OCI-M1 (cell line): ENCODE measurements at regions not wholly inside any gene's neighbourhood (a gene's known extent, or its start where the extent isn't known, plus 50 kb on each side); places are given as distances from the start of the nearest gene placed in this dataset.

Experiments used
- DNase-seq: peaks from one replicate; lab custom pipeline; 2025; lab: John Stamatoyannopoulos, UW

DNA sequence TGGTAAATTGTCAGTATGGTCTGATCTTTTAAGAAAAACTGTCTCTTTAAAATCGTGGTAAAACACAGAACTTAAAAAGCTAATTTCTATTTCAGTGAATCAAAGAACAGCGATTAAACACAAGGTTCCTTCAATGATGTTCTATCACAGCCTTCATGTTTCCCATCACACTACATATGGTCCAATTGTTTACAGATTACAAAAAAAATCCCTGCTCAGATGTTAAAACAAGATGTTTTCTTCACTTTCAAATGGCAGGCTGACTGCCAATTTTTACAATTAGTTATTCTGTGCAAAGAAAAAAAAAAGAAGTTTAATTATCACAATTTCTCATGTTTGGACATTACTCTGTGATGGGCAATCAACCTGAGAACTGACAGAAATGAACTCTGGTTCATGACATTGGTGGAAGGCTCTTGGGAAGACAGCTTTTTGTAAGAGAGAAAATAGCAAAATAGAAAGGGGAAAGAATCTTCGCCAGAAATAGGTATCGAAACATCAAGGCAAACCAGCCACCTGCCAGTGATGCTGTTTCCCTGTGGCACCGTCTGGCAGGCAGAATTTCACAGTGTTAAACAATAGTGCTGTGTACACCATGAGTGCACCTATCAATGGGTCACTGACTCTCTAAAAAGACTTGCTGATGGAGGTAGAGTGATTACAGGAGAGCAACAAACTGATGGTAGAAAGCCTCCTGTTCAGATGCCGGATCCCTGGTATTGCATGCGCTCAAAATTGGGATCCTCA, 1020.0 kb upstream of the ARRDC3 start:
- no peak for DNase-seq

DNA sequence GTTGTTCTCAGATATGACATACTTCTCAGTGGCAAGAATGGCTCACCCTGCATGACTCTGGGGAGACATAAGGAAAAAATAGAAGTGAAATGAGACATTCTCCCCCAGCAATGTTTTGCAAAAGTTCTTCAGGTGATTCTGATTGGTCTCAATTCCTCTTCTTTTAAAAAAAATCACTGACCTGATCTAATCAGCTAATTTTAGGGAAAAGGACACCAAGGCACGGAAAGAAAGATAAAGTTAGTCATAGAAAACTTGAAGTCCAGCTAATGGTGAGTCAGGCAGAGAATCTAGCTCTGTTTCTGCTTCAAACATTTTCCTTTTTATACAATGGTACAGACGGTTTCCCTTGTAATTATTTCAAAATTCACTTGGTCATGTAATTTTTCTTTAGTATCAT, 1018.9 kb upstream of the ARRDC3 start:
- DNase-seq: no peak

DNA sequence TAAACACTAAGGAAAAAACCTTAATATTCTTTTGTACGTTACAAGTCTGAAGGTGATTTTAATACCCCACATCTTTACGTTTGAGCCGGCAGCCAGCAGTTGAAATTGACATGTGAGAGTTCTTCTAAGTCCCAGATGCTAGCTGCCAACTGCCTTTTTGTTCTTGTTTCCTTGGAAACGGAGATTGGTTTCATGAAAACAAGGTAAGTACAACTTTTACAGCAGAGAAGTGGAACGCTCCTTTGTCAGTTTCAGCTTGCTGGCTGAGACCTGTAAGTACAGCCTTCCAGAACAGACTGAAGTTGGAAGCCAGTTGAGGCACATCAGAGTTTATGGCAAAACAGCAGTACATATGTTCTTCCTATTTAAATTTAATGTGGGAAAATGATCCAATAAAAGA, 1018.4 kb upstream of the ARRDC3 start:
- no peak for DNase-seq

DNA sequence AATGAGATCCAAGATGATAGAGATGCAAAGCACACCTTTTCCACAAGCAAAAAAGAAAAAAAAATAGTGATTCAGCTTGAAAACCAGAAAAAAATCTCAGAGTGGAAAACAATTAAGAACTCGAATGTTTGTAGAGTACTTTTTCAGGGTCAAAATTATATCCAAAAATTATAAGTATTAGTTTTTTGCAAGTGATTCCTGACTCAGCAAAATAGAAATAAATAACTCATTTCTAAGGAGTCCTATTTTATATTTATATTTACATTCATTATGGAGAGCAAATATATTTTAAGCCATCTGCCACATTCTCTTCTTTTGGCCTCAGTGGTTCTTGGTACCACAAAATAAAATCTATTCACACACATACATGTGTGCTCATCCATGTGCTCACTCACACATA, 1011.8 kb upstream of the ARRDC3 start:
- no peak for DNase-seq

DNA sequence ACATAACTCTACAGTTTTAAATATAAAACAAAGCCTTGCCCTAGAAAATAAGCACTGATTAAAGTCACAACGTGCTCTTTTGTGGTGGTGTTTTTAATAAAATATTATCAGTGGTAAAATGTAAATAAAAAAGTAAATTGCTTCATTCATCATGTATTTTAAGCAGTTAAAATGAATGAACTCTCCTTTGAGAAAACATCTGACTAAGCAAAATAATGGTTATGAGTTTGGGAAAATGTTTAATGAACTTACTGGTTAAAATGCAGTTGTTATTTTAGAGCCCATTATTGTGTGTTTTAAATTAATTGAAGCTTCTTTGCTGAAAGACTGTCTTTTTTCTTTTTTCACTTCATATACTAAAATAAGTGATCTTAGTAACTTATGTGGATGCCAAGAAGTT, 1007.5 kb upstream of the ARRDC3 start:
- no peak for DNase-seq

DNA sequence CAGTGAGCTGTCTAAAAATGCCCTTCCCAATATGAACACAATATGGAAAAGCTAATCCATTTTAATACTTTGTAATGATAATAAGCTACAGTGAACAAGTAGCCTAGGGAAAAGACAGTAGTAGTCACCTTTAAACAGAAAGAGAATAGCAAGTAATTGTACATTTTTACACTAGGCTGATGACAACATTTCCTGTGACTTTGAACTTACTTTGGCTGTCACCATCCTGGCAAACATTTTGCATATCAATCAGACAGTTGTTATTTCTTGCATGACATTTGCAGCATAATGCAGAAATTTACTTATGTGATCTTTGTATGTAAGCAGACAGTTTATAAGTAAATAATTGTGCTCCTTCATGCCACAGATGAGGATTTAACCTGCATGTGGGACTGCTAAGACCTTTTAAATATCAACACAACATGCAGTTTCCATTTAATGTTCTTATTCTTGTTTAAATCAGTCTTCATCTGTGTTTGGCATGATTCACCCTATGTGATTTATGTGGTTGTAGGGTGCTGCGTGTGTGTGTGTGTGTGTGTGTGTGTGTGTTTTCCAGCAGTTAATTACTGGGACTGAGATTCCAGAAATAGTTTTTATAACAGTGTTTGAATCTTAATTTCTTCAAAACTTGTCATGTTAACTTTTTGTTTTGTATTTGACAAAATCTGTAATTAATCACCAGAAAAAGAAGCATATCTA, 997.1 kb upstream of the ARRDC3 start:
- DNase-seq: no peak

DNA sequence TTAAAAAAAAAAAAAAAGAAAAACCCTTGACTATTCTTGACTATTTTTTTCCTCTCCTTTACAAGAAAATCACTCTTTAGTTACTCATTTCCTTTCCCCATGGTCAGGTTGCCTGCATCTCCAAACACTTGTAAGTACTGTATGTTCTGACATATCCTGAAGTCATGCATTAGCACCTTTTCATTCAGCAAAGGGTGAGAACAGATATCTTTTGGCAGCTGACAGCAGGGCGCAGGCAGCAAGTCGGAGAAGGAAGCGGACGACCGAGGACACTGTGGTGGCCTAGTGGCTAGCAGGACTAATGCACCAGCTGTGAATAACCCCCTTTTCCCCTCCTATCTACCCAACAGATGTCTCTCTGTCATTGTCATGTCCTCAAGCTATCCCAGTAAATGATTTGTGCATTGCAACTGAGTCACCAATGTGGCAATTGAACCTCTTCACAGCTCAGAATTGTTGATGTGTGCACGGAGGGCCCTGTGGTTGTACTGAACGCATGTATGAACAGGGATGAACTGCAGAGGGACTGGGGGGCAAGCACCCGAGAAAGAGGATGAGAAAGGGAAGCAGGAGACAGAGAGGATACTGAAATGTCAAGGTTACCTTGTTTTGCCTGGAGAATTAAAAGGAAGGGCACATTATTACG, 996.0 kb upstream of the ARRDC3 start:
- no peak for DNase-seq

DNA sequence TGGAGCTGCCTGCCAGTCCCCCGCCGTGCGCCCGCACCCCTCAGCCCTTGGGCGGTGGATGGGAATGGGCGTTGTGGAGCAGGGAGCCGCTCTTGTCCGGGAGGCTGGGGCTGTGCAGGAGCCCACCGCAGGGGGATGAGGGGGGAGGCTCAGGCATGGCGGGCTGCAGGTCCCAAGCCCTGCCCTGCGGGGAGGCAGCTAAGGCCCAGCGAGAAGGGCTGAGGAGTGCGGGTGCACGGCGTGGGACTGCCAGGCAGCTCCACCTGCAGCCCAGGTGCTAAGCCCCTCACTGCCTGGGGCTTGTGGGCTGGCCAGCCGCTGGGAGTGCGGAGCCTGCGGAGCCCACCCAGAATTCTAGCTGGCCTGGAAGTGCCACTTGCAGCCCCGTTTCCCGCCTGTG, 991.7 kb upstream of the ARRDC3 start:
- DNase-seq: no peak

DNA sequence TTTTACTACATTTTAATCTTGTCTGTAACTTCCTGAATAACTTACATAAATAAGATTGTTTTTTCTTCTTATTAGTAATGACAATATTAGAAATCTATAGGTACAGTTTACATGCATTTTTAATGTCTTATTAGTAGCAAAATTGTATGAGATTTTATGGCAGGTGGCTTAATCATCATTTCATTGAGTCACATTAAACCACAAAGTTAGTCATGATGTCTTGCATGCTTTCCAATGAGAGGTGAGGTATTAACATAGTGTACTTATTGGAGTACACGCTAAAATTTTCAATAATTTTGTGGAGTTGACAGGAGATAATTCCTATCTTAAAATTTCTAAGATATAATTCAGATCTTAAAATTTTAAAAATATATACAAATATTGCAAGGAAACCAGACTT, 989.6 kb upstream of the ARRDC3 start:
- DNase-seq: no peak

DNA sequence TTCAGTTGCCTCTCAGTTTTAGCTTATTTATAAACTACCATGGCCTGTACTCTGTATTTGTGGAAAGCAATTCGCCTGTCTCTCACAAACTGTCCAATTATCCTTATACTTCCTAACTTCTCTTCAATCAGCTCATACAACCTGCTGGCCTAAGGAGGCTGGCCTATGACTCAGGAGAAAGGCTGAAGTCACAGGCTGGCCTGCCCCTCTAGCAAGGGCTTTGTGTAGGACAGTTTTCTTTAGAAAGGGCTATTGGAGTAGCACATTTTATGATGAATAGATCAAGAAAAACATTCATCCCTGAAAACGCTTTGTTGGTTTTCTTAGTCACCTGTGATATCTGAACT, 988.7 kb upstream of the ARRDC3 start:
- DNase-seq: no peak

DNA sequence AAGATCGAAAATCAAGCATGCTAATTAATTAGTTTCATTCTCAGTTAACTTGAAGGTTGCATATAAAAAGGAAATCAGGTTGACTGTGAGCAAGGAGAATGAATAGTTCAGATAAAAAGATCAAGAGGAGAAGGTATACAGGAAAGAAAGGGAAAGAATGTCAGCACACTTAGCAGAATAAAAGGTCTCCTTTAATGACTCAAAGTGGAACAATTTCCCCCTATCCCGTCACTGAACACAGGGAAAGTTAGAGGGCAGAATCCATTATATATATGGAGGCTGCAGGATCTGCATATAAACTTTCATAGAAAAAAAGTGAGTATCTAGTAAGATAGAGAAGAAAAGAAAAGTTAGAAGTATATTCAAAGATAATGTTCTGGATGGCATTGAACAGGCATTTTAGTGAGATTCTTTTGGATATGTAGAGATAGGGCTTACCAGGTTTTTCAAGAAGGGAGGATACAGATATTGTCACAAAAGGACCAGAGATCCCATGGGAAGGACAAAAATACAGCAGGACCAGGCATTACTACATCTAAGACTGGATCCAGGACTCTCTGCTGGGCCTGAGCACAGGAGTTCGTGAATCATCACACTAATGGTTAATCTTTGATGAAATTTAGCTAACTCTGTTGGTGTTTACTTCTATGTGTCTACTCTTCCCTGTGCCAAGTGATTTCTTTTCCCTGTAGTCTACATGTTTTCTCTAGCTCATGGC, 988.2 kb upstream of the ARRDC3 start:
- no peak for DNase-seq

DNA sequence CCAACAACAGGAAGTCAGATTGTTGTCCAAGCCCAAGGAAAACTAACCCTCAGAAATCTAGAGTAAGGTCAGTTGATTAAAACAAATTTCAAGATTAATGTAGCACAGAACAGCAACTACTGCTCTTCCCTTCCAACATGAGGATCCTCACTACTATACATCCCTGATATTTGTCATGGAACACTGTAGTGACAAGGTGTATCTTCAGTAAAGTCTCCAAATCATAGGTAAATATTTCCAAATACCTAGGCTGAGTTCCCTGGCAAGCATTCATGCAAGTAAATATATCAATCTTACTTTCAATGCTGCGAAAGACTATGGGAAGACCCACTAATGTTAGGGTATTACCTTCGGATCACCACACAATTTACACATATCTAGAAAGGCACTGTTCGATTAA, 986.9 kb upstream of the ARRDC3 start:
- DNase-seq: no peak

DNA sequence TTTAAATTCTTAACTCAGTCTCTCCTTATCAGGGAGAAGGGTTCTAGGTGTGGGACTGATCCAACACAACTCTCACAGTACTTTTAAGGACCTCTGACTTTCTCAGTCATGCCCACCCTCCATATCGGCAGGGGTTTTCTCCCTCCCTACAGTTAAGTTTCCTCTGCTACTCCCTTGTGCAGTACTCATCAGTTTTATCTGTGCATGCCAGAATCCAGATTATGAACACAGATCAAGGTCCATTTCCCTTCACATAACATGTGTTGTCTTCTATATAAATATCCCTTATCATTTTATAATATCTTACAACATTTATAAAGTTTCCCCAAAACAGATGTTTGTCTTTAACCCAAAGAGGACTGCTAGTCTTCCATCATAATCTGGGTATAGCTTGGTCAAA, 986.5 kb upstream of the ARRDC3 start:
- DNase-seq: no peak

DNA sequence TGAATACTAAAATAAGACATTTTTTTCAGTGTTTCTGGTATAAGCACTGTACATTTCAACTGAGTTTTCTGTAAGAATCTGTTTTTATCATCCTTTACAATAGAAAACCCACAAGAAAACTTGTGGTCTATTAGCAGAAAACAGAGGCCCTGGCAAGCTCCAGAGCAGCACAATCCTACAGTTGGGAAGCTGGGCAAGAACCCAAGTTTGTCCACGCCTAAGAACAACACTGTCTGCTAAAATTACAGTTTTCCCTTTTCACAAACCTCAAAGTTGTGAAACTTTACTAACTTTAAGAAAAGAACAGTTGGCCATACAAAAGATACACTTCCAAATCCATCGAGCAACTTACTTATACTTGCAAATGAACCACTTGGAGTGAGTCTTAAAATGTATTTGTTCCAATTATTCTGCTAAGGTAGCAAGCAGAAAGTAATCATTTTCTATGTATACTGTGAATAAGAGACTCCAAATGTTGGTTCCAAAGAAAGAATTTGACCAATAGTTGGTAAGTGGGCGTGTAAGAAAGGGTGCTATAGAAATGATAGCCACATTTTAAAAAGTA, 982.0 kb upstream of the ARRDC3 start:
- DNase-seq: no peak

DNA sequence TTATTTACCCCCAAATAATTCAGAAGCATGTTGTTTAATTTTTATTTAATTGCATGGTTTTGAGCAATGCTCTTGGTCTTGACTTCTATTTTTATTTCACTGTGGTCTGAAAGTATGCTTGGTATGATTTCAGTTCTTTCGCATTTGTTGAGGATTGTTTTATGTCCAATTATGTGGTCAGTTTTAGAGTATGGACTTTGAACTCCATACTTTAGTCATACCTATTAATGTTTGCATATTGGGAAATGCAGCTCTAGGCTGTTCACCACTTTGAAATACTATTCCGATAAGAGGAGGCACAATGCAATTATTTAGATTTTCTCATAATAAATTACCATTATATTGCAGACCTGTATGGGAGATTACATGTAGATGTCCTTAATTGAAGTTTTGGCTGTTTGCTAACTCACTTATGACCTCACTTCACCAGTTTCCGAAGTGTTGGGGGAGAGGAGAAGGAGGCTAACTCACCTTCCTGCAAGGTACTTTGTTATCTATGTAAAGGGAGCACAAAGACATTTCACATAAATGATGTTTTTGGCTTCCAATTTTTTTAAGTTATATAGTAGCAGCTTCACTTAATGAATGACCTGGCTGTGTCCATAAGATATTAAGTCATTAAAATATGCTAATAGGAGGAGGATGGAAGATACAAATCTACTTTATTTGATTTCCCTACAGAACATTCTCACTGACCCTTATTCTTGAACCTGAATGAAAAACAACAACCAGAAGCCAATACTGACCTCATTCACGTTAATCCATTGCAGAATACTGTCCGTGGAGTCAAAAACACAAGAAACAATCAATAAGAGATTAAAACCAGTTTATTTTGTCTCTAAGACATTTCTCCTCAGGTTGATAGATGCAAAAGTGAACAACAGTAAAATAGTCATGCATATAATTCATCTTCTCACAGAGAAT, 970.3 kb upstream of the ARRDC3 start:
- no peak for DNase-seq

DNA sequence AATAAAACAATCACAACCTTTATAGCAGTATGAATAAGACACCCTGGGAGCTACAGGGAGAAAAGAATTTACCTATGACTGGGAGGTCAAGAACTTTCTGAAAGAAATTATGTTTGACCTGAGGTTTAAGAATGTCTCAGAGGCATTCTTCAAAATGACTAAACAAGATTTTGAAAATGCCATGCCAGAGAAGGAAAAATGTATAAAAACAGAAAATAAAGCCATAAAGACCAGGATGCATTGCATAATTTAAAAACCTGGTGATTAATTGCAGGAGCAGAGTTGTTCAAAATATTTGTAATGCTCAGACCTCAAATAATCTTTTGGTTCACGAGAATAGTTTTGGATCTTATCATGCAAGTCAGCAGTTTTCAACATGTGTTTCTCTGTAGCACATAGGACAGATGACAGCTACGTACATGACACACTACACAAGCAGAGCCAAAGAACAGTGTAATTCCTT, 954.7 kb upstream of the ARRDC3 start:
- DNase-seq: no peak

DNA sequence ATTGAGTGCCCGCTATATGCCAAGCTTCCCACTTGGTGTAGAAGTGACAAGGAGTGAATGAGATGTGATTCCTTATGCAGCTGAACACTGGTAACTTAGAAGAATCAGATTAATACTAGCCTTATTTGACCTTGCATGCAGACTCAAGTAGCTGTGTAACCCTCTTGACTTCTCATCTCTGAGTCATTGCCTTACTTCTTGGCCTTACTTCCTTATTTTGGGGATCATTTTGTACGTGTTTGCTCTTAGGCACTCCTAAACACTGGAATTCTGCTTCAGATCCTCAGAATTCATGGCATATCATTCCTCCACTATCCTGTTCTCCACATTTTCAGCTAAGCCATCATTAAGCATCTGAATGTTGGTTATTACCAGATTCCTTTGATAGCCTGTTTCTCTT, 948.9 kb upstream of the ARRDC3 start:
- DNase-seq: peak; percentile 74

DNA sequence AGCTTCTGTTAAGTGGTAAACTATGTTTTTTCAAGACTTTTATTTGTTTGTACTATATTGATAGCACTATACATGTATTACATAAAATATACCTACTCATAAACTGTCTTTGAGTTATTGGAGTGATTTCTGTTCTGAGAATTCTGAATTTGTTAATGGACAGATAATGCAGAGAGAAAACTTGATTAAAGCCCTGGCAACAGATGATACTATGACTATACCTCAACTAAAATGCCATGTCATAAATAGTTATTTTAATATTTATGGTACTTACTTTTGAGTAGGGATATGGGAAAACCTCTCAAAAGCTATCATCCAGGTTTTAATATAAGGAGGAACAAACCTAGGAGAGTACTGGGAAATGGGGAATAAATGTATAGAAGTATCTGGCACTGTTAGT, 947.2 kb upstream of the ARRDC3 start:
- DNase-seq: no peak

DNA sequence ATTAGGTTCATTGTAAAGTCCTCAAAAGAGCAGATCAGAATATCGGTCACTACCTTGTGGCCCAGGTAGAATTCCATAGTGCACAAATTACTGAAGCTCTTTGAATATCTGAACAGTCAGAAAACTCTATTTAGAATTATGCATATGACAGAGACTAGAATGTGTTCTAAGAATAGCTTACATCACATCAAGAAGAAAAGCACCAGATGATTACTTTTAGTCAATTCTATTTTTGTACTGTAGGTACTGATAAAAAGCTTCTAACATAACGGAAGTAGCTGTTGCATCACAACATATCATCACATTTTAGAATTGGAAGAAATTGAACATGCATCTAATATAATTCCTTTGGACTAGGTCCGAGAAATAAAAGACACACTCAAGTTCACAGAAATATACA, 946.6 kb upstream of the ARRDC3 start:
- peak; percentile 50 for DNase-seq

DNA sequence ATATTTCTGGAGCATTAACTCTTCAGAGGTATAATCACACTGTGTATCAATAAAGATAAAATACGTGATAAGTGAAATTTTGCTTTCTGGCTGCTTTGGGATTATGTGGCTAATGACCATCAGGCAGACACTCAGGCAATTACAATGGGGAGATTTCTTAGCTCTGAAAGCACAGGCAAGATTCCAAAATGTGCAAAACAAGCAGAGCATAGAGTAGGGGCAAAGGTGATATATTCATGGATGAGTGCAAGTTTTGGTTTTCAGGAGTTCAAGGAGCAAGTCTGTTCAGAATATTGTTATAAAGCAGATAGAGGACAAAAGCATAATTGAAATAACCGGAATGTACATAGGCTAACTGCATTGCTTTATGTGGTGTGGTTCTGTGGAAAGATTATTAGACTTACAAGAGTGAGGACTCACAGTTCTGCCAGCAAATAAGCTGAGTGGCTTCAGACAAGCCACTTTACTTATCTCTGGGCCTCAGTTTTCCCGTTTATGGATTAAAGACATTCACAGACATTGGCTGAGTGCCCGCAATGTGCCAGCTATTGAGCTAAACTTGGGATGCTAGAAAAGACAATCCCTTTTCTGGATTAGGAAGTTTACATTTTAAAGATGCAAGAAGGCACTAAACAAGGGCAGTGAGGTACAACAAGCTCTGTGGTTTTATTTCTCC, 945.6 kb upstream of the ARRDC3 start:
- no peak for DNase-seq

DNA sequence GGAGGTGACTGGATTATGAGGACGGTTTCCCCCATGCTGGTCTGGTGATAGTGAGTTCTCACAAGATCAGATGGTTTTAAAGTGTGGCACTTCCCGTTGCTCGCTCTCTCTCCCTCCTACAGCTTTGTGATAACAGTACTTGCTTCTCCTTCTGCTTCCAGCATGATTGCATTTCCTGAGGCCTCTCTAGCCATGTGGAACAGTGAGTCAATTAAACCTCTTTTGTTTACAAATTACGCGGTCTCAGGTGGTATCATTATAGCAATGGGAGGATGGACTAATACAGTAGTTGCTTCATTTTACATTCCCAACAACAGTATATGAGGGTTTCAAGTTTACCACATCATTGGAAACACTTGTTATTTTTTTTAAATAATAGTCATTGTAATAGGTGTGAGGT, 937.3 kb upstream of the ARRDC3 start:
- DNase-seq: no peak
